Liver (tissue), 8 donors: ENCODE measurements at regions not wholly inside any gene's neighbourhood (a gene's known extent, or its start where the extent isn't known, plus 50 kb on each side); places are given as distances from the start of the nearest gene placed in this dataset.

Experiments used
- DNase-seq: peaks from one replicate; pipeline ENCODE4 v3.0.0-alpha.2; 2017; ENCODE audit warnings: low spot score
- H3K27ac ChIP-seq, 2 donors: one replicate each; pipeline ENCODE4 v1.7.0; 2013; ENCODE audit warnings: inconsistent platforms in 2 of 2, low read length in 2 of 2, control low read depth in 1 of 2, low read depth in 1 of 2, mild to moderate bottlenecking in 1 of 2
- H3K27me3 ChIP-seq, 4 donors: one replicate each; pipeline versions ENCODE4 v1.6.1 to v1.7.0; 2013; ENCODE audit warnings: low read length in 3 of 4, inconsistent platforms in 1 of 4, mild to moderate bottlenecking in 1 of 4, moderate library complexity in 1 of 4; ENCODE audit not compliant: control insufficient read depth in 4 of 4, insufficient read depth in 4 of 4
- H3K36me3 ChIP-seq, 4 donors: one replicate each; pipeline versions ENCODE4 v1.6.1 to v1.7.0; 2013; ENCODE audit warnings: low read length in 3 of 4, mild to moderate bottlenecking in 3 of 4, low read depth in 1 of 4, moderate library complexity in 1 of 4; ENCODE audit not compliant: control insufficient read depth in 4 of 4, insufficient read depth in 3 of 4
- H3K4me1 ChIP-seq, 4 donors: one replicate each; pipeline versions ENCODE4 v1.6.1 to v1.7.0; 2013; ENCODE audit warnings: low read length in 3 of 4, mild to moderate bottlenecking in 3 of 4, moderate library complexity in 1 of 4; ENCODE audit not compliant: control insufficient read depth in 4 of 4, insufficient read depth in 4 of 4
- H3K4me3 ChIP-seq, 3 donors: one replicate each; pipeline versions ENCODE4 v1.6.1 to v1.7.0; 2013; ENCODE audit warnings: low read length in 3 of 3, control low read depth in 1 of 3, low read depth in 1 of 3, mild to moderate bottlenecking in 1 of 3
- H3K9ac ChIP-seq, 2 donors: one replicate each; pipeline ENCODE4 v1.7.0; 2013; ENCODE audit warnings: low read length in 2 of 2, mild to moderate bottlenecking in 2 of 2, moderate library complexity in 2 of 2, control low read depth in 1 of 2, low read depth in 1 of 2
- H3K9me3 ChIP-seq, 4 donors: one replicate each; pipeline versions ENCODE4 v1.6.1 to v1.7.0; 2013; ENCODE audit warnings: low read length in 3 of 4; ENCODE audit not compliant: control insufficient read depth in 4 of 4
- EGR1 ChIP-seq, 2 donors: IDR thresholded peaks; 2 replicates each; pipeline ENCODE4 v1.6.1; 2016 to 2018; ENCODE audit warnings: antibody characterized with exemption in 2 of 2, low read depth in 2 of 2
- FOXA1 ChIP-seq: IDR thresholded peaks from 2 replicates; pipeline ENCODE4 v1.6.1; 2016; ENCODE audit warnings: antibody characterized with exemption
- FOXA2 ChIP-seq: IDR thresholded peaks from 2 replicates; pipeline ENCODE4 v1.6.1; 2016; ENCODE audit warnings: antibody characterized with exemption
- GABPA ChIP-seq, 2 donors: IDR thresholded peaks in 1 of 2; conservative IDR thresholded peaks in 1 of 2; 2 replicates each; pipeline ENCODE4 v1.6.1; 2016; ENCODE audit warnings: antibody characterized with exemption in 2 of 2, mild to moderate bottlenecking in 1 of 2, moderate library complexity in 1 of 2
- HNF4A ChIP-seq, 2 donors: conservative IDR thresholded peaks; 2 replicates each; pipeline ENCODE4 v1.6.1; 2016; ENCODE audit warnings: antibody characterized with exemption in 2 of 2, mild to moderate bottlenecking in 2 of 2
- HNF4G ChIP-seq: IDR thresholded peaks from 2 replicates; pipeline ENCODE4 v1.6.1; 2016; ENCODE audit warnings: antibody characterized with exemption
- JUND ChIP-seq, 2 donors: IDR thresholded peaks; 2 replicates each; pipeline ENCODE4 v1.6.1; 2016; ENCODE audit warnings: antibody characterized with exemption in 2 of 2
- NR2F2 ChIP-seq: IDR thresholded peaks from 2 replicates; pipeline ENCODE4 v1.6.1; 2016; ENCODE audit warnings: antibody characterized with exemption
- RAD21 ChIP-seq, 2 donors: IDR thresholded peaks; 2 replicates each; pipeline ENCODE4 v1.6.1; 2016; ENCODE audit warnings: antibody characterized with exemption in 2 of 2, mild to moderate bottlenecking in 2 of 2
- RXRA ChIP-seq, 2 donors: IDR thresholded peaks; 2 replicates each; pipeline ENCODE4 v1.6.1; 2017 to 2018; ENCODE audit warnings: antibody characterized with exemption in 2 of 2, mild to moderate bottlenecking in 1 of 2
- SP1 ChIP-seq: IDR thresholded peaks from 2 replicates; pipeline ENCODE4 v1.6.1; 2018; ENCODE audit warnings: antibody characterized with exemption, mild to moderate bottlenecking
- TAF1 ChIP-seq: conservative IDR thresholded peaks from 2 replicates; pipeline ENCODE4 v1.6.1; 2016; ENCODE audit warnings: antibody characterized with exemption, mild to moderate bottlenecking
- YY1 ChIP-seq: IDR thresholded peaks from 2 replicates; pipeline ENCODE4 v1.6.1; 2016; ENCODE audit warnings: antibody characterized with exemption, mild to moderate bottlenecking
- WGBS: extraction: QIAGEN DNeasy Blood & Tissue Kit; methylation state at CpG from one replicate; pipeline ENCODE4 v1.1.7; 2013; 5-methylcytosine and 5-hydroxymethylcytosine counted together
- TF ChIP-seq, protein P1 (sequence below): IDR thresholded peaks from 2 replicates; pipeline ENCODE4 v1.6.1; 2016; ENCODE audit warnings: antibody characterized with exemption
- TF ChIP-seq, protein P2 (sequence below): IDR thresholded peaks from 2 replicates; pipeline ENCODE4 v1.6.1; 2016; ENCODE audit warnings: antibody characterized with exemption, mild to moderate bottlenecking
- TF ChIP-seq, protein P3 (sequence below): fragments of 150-350 bp; IDR thresholded peaks from 2 replicates; pipeline ENCODE4 v1.5.1; 2017; ENCODE audit warnings: improper control_type of control experiment, low read depth, low read length; ENCODE audit not compliant: missing input control
- TF ChIP-seq, protein P4 (sequence below): IDR thresholded peaks from 2 replicates; pipeline ENCODE4 v1.6.1; 2016; ENCODE audit warnings: antibody characterized with exemption
- TF ChIP-seq, protein P5 (sequence below): IDR thresholded peaks from 2 replicates; pipeline ENCODE4 v1.6.1; 2016; ENCODE audit warnings: antibody characterized with exemption
- donor health status: healthy.
- donor health status: healthy.
- donor health status: healthy.
- donor health status: healthy.
- donor health status: healthy.

DNA sequence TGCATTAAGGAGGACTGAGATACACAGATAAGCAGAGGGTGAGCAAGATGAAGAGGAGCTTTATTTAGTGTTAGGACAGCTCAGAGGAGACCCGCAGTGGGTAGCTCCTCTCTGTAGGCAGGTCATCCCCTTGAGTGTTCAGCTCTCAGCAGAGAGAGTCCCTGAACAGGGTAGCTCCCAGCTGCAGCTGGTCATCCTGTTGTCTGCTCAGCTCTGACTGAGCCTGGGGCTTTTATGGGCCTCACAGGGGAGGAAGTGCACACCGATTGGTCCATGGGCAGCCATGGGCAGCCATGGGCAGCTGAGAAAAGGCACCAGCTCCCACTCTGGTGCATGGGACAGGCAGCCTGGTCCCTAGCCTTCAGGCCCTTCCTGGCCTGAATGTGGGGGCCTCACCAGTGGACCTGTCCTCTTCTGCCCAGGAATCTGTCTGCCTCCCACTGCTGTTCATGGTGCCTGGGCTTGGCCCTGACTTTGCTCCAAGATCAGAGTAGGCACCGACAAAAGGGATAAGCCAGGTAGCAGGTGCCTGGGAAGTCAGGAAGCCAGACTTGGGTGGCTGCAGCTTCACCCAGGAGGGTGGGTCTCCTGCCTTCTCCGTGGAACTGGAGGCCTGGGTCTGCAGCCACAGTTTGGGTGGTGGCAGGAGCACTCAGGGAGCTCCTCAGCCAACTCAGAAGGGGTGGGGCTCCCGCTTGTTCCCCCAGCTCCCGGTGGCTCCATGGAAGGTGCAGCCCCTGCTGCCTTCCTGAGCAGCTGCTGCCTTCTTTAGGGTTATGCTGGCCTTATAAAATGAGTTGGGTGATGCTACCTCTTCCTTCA is 54.7 kb downstream of the MYEOV start:
- peak; percentile 22 for DNase-seq
- peaks cover 0 to 2% (median 0%) of the 10 kb centered on the region in 4 donors for H3K9me3 ChIP-seq
- no peak overlapping the region for H3K27ac ChIP-seq
- H3K4me1 ChIP-seq, result peaks cover 0 to 15% (median 11%) of the 10 kb centered on the region in 4 donors
- no peaks in the 10 kb centered on the region for H3K27me3 ChIP-seq
- no peak overlapping the region for H3K9ac ChIP-seq
- no peaks in the 10 kb centered on the region for H3K36me3 ChIP-seq
- 95% methylated on average over 6 of the region's 6 CpGs for WGBS
- TF ChIP-seq, protein P1, sequence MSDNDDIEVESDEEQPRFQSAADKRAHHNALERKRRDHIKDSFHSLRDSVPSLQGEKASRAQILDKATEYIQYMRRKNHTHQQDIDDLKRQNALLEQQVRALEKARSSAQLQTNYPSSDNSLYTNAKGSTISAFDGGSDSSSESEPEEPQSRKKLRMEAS, result no peak
- TF ChIP-seq RAD21 (IDR thresholded peaks at IDR 0.05), result no peak
- TF ChIP-seq, protein P2, sequence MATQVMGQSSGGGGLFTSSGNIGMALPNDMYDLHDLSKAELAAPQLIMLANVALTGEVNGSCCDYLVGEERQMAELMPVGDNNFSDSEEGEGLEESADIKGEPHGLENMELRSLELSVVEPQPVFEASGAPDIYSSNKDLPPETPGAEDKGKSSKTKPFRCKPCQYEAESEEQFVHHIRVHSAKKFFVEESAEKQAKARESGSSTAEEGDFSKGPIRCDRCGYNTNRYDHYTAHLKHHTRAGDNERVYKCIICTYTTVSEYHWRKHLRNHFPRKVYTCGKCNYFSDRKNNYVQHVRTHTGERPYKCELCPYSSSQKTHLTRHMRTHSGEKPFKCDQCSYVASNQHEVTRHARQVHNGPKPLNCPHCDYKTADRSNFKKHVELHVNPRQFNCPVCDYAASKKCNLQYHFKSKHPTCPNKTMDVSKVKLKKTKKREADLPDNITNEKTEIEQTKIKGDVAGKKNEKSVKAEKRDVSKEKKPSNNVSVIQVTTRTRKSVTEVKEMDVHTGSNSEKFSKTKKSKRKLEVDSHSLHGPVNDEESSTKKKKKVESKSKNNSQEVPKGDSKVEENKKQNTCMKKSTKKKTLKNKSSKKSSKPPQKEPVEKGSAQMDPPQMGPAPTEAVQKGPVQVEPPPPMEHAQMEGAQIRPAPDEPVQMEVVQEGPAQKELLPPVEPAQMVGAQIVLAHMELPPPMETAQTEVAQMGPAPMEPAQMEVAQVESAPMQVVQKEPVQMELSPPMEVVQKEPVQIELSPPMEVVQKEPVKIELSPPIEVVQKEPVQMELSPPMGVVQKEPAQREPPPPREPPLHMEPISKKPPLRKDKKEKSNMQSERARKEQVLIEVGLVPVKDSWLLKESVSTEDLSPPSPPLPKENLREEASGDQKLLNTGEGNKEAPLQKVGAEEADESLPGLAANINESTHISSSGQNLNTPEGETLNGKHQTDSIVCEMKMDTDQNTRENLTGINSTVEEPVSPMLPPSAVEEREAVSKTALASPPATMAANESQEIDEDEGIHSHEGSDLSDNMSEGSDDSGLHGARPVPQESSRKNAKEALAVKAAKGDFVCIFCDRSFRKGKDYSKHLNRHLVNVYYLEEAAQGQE, result no peak
- TF ChIP-seq NR2F2, result no peak
- no peak for TF ChIP-seq FOXA1
- TF ChIP-seq FOXA2, result no peak
- TF ChIP-seq, protein P3, sequence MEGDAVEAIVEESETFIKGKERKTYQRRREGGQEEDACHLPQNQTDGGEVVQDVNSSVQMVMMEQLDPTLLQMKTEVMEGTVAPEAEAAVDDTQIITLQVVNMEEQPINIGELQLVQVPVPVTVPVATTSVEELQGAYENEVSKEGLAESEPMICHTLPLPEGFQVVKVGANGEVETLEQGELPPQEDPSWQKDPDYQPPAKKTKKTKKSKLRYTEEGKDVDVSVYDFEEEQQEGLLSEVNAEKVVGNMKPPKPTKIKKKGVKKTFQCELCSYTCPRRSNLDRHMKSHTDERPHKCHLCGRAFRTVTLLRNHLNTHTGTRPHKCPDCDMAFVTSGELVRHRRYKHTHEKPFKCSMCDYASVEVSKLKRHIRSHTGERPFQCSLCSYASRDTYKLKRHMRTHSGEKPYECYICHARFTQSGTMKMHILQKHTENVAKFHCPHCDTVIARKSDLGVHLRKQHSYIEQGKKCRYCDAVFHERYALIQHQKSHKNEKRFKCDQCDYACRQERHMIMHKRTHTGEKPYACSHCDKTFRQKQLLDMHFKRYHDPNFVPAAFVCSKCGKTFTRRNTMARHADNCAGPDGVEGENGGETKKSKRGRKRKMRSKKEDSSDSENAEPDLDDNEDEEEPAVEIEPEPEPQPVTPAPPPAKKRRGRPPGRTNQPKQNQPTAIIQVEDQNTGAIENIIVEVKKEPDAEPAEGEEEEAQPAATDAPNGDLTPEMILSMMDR, result no peak
- TF ChIP-seq TAF1, result no peak
- no peak for TF ChIP-seq HNF4A (conservative IDR thresholded peaks at IDR 0.05)
- no peak for TF ChIP-seq GABPA (IDR thresholded peaks at IDR 0.05 in 1 of 2, conservative IDR thresholded peaks at IDR 0.05 in 1 of 2)
- TF ChIP-seq, protein P4, sequence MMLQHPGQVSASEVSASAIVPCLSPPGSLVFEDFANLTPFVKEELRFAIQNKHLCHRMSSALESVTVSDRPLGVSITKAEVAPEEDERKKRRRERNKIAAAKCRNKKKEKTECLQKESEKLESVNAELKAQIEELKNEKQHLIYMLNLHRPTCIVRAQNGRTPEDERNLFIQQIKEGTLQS, result no peak
- TF ChIP-seq YY1, result no peak
- no peak for TF ChIP-seq SP1
- TF ChIP-seq RXRA (IDR thresholded peaks at IDR 0.05), result no peak
- TF ChIP-seq EGR1 (IDR thresholded peaks at IDR 0.05; ENCODE audit: low read depth in 2 of 2), result no peak
- TF ChIP-seq JUND (IDR thresholded peaks at IDR 0.05), result no peak
- TF ChIP-seq HNF4G, result no peak
- TF ChIP-seq, protein P5, sequence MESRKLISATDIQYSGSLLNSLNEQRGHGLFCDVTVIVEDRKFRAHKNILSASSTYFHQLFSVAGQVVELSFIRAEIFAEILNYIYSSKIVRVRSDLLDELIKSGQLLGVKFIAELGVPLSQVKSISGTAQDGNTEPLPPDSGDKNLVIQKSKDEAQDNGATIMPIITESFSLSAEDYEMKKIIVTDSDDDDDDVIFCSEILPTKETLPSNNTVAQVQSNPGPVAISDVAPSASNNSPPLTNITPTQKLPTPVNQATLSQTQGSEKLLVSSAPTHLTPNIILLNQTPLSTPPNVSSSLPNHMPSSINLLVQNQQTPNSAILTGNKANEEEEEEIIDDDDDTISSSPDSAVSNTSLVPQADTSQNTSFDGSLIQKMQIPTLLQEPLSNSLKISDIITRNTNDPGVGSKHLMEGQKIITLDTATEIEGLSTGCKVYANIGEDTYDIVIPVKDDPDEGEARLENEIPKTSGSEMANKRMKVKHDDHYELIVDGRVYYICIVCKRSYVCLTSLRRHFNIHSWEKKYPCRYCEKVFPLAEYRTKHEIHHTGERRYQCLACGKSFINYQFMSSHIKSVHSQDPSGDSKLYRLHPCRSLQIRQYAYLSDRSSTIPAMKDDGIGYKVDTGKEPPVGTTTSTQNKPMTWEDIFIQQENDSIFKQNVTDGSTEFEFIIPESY, result no peak
- no peak overlapping the region for H3K4me3 ChIP-seq
